ENCODE measurements at regions not wholly inside any gene's neighbourhood (a gene's known extent, or its start where the extent isn't known, plus 50 kb on each side); places are given as distances from the start of the nearest gene placed in this dataset.

DNA sequence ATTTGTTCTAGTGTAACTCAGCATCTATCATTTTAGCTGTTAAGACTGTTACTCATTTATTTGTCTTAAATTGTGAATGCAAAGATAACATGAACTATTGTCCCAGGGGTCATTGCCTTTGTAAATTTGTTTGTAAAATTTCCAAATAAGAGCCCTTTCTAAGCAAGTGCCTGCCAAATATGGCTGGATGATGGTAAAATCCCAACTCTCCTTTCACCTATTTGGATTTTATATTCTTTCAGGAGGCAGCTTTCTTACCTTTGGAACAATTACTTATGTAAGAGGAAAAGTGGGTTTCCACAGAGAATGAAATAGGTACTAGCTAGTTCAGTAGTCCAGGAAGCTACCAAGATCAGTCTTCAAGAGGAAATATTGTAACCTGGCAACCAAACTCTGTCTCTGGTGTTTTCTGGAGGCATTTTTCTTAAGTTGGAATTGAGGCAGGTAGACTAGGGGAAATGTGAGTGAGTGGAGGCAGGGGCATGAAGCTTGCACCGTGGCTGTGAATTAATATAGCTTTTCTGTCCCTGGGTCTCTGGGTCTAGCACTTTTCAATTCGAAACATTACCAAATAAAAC lies 88.5 kb upstream of the XIST start:
- TF ChIP-seq POLR2AphosphoS5 (IDR thresholded peaks at IDR 0.05; ENCODE audit: low read depth, low read length) (no peak), RAD21 (IDR thresholded peaks at IDR 0.05; ENCODE audit: low read depth) (no peak), EZH2phosphoT487 (IDR thresholded peaks at IDR 0.05; ENCODE audit: borderline replicate concordance) (no peak), EZH2 (IDR thresholded peaks at IDR 0.05) (no peak), ZNF274 (IDR thresholded peaks at IDR 0.05; ENCODE audit: low read depth, low read length) (no peak), YY1 (IDR thresholded peaks at IDR 0.05; ENCODE audit: extremely low read depth, insufficient replicate concordance, low read depth, low read length) (no peak), POLR2A (IDR thresholded peaks at IDR 0.05; ENCODE audit: borderline replicate concordance, extremely low read depth, insufficient read depth, insufficient read length) (no peak), ELF1 (IDR thresholded peaks at IDR 0.05; ENCODE audit: borderline replicate concordance, low read depth) (no peak), EGR1 (IDR thresholded peaks at IDR 0.05; ENCODE audit: low read depth) (no peak)
- TF ChIP-seq, protein P1, sequence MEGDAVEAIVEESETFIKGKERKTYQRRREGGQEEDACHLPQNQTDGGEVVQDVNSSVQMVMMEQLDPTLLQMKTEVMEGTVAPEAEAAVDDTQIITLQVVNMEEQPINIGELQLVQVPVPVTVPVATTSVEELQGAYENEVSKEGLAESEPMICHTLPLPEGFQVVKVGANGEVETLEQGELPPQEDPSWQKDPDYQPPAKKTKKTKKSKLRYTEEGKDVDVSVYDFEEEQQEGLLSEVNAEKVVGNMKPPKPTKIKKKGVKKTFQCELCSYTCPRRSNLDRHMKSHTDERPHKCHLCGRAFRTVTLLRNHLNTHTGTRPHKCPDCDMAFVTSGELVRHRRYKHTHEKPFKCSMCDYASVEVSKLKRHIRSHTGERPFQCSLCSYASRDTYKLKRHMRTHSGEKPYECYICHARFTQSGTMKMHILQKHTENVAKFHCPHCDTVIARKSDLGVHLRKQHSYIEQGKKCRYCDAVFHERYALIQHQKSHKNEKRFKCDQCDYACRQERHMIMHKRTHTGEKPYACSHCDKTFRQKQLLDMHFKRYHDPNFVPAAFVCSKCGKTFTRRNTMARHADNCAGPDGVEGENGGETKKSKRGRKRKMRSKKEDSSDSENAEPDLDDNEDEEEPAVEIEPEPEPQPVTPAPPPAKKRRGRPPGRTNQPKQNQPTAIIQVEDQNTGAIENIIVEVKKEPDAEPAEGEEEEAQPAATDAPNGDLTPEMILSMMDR (IDR thresholded peaks at IDR 0.05 in 2 of 3, conservative IDR thresholded peaks at IDR 0.05 in 1 of 3; ENCODE audit: borderline replicate concordance in 1 of 3, insufficient read depth in 1 of 3, low read depth in 2 of 3, low read length in 2 of 3), result no peak
- TF ChIP-seq, protein P2, sequence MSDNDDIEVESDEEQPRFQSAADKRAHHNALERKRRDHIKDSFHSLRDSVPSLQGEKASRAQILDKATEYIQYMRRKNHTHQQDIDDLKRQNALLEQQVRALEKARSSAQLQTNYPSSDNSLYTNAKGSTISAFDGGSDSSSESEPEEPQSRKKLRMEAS (IDR thresholded peaks at IDR 0.05), result no peak
